HepG2 (cell line): ENCODE measurements at regions not wholly inside any gene's neighbourhood (a gene's known extent, or its start where the extent isn't known, plus 50 kb on each side); places are given as distances from the start of the nearest gene placed in this dataset.

ENCODE experiments used
- AKNA ChIP-seq: sonication (generic); formaldehyde crosslinking; IDR thresholded peaks from 2 replicates; pipeline ENCODE4 v1.4.0; 2020; ENCODE audit warnings: missing genetic modification reagents, borderline replicate concordance
- ATAD3A ChIP-seq: sonication (generic); formaldehyde crosslinking; IDR thresholded peaks from 2 replicates; pipeline ENCODE4 v1.4.0; 2020; ENCODE audit warnings: missing genetic modification reagents
- CENPT ChIP-seq: sonication (generic); formaldehyde crosslinking; IDR thresholded peaks from 2 replicates; pipeline ENCODE4 v1.8.0; 2022; ENCODE audit warnings: low read depth, mild to moderate bottlenecking, moderate library complexity, missing genetic modification reagents
- FOXO1 ChIP-seq: sonication (generic); formaldehyde crosslinking; IDR thresholded peaks from 2 replicates; pipeline ENCODE4 v1.4.0; 2020; ENCODE audit warnings: missing genetic modification reagents
- HBP1 ChIP-seq: IDR thresholded peaks from 2 replicates; pipeline ENCODE4 v1.6.1; 2016; ENCODE audit warnings: low read depth, control low read depth
- HOXA7 ChIP-seq: sonication (generic); formaldehyde crosslinking; IDR thresholded peaks from 2 replicates; pipeline ENCODE4 v1.8.1; 2022; ENCODE audit warnings: mild to moderate bottlenecking, missing genetic modification reagents, moderate library complexity
- PITX1 ChIP-seq: sonication (generic); formaldehyde crosslinking; IDR thresholded peaks from 2 replicates; pipeline ENCODE4 v1.5.1; 2020; ENCODE audit warnings: mild to moderate bottlenecking, missing genetic modification reagents
- REL ChIP-seq: sonication (generic); formaldehyde crosslinking; conservative IDR thresholded peaks from 2 replicates; pipeline ENCODE4 v1.8.0; 2022; ENCODE audit warnings: mild to moderate bottlenecking, missing genetic modification reagents, moderate library complexity
- STAG1 ChIP-seq: sonication (generic); formaldehyde crosslinking; IDR thresholded peaks from 2 replicates; pipeline ENCODE4 v1.4.0; 2020; ENCODE audit warnings: missing genetic modification reagents
- XRCC5 ChIP-seq: fragments of 200-400 bp; formaldehyde crosslinking; optimal IDR thresholded peaks from 2 replicates; pipeline ENCODE3; 2017; ENCODE audit warnings: mild to moderate bottlenecking, low read length
- ZNF256 ChIP-seq: sonication (generic); formaldehyde crosslinking; conservative IDR thresholded peaks from 2 replicates; pipeline ENCODE4 v1.4.0; 2020; ENCODE audit warnings: missing genetic modification reagents
- ZNF326 ChIP-seq: sonication (generic); formaldehyde crosslinking; IDR thresholded peaks from 2 replicates; pipeline ENCODE4 v1.4.0; 2020; ENCODE audit warnings: missing genetic modification reagents, borderline replicate concordance
- ZNF674 ChIP-seq: sonication (generic); formaldehyde crosslinking; IDR thresholded peaks from 2 replicates; pipeline ENCODE4 v1.5.0; 2020; ENCODE audit warnings: low read depth, mild to moderate bottlenecking, missing genetic modification reagents
- ZNF724P ChIP-seq: sonication (generic); formaldehyde crosslinking; IDR thresholded peaks from 2 replicates; pipeline ENCODE4 v1.8.0; 2022; ENCODE audit warnings: missing genetic modification reagents, borderline replicate concordance
- TF ChIP-seq, protein P1 (sequence below): sonication (generic); formaldehyde crosslinking; IDR thresholded peaks from 2 replicates; pipeline ENCODE4 v1.5.1; 2020; ENCODE audit warnings: missing genetic modification reagents, mild to moderate bottlenecking, borderline replicate concordance
- TF ChIP-seq, protein P2 (sequence below): sonication (generic); formaldehyde crosslinking; IDR thresholded peaks from 2 replicates; pipeline ENCODE4 v1.4.0; 2020; ENCODE audit warnings: mild to moderate bottlenecking, missing genetic modification reagents

GRCh38 chr11:10933455-10934292 lies 75.8 kb upstream of the ZBED5 start (continued):
- TF ChIP-seq ATAD3A (CRISPR knock-in tag) (no peak), AKNA (no peak), HBP1 (no peak), XRCC5 (peak; percentile 63), ZNF724P (CRISPR knock-in tag) (no peak), HOXA7 (CRISPR knock-in tag) (no peak), PITX1 (CRISPR knock-in tag) (no peak), ZNF674 (no peak), STAG1 (CRISPR knock-in tag) (peak; percentile 85), CENPT (CRISPR knock-in tag) (no peak), FOXO1 (CRISPR knock-in tag) (no peak), REL (no peak), ZNF256 (CRISPR knock-in tag) (no peak), ZNF326 (no peak)
- TF ChIP-seq, protein P1, sequence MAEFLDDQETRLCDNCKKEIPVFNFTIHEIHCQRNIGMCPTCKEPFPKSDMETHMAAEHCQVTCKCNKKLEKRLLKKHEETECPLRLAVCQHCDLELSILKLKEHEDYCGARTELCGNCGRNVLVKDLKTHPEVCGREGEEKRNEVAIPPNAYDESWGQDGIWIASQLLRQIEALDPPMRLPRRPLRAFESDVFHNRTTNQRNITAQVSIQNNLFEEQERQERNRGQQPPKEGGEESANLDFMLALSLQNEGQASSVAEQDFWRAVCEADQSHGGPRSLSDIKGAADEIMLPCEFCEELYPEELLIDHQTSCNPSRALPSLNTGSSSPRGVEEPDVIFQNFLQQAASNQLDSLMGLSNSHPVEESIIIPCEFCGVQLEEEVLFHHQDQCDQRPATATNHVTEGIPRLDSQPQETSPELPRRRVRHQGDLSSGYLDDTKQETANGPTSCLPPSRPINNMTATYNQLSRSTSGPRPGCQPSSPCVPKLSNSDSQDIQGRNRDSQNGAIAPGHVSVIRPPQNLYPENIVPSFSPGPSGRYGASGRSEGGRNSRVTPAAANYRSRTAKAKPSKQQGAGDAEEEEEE (CRISPR knock-in tag) = no peak
- TF ChIP-seq, protein P2, sequence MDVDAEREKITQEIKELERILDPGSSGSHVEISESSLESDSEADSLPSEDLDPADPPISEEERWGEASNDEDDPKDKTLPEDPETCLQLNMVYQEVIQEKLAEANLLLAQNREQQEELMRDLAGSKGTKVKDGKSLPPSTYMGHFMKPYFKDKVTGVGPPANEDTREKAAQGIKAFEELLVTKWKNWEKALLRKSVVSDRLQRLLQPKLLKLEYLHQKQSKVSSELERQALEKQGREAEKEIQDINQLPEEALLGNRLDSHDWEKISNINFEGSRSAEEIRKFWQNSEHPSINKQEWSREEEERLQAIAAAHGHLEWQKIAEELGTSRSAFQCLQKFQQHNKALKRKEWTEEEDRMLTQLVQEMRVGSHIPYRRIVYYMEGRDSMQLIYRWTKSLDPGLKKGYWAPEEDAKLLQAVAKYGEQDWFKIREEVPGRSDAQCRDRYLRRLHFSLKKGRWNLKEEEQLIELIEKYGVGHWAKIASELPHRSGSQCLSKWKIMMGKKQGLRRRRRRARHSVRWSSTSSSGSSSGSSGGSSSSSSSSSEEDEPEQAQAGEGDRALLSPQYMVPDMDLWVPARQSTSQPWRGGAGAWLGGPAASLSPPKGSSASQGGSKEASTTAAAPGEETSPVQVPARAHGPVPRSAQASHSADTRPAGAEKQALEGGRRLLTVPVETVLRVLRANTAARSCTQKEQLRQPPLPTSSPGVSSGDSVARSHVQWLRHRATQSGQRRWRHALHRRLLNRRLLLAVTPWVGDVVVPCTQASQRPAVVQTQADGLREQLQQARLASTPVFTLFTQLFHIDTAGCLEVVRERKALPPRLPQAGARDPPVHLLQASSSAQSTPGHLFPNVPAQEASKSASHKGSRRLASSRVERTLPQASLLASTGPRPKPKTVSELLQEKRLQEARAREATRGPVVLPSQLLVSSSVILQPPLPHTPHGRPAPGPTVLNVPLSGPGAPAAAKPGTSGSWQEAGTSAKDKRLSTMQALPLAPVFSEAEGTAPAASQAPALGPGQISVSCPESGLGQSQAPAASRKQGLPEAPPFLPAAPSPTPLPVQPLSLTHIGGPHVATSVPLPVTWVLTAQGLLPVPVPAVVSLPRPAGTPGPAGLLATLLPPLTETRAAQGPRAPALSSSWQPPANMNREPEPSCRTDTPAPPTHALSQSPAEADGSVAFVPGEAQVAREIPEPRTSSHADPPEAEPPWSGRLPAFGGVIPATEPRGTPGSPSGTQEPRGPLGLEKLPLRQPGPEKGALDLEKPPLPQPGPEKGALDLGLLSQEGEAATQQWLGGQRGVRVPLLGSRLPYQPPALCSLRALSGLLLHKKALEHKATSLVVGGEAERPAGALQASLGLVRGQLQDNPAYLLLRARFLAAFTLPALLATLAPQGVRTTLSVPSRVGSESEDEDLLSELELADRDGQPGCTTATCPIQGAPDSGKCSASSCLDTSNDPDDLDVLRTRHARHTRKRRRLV = no peak
